Activated B cell treated with CpG ODN at 0.5 μM for 24 hours (primary cell): ENCODE measurements at regions not wholly inside any gene's neighbourhood (a gene's known extent, or its start where the extent isn't known, plus 50 kb on each side); places are given as distances from the start of the nearest gene placed in this dataset.

ENCODE experiments used
- ATAC-seq: fragments of 200-7000 bp; cut with Tn5 transposase; one replicate; pipeline ENCODE4 v1.10.0; 2021; ENCODE audit warnings: low read depth, mild to moderate bottlenecking, moderate library complexity
- CTCF ChIA-PET: fragments of 350-600 bp; sonication (Branson Sonifier 250); formaldehyde crosslinking; loops from one replicate; lab custom pipeline; 2021; ENCODE audit warnings: antibody characterized with exemption; lab: Charles Lee
- POLR2A ChIA-PET: fragments of 350-600 bp; sonication (Branson Sonifier 250); formaldehyde crosslinking; loops from one replicate; lab custom pipeline; 2021; ENCODE audit warnings: antibody characterized with exemption; lab: Charles Lee
- DNase-seq: peaks from one replicate; pipeline ENCODE4 v3.0.0; 2022
- H3K27ac Mint-ChIP-seq: one replicate; pipeline ENCODE4 v1.8.0; 2020; ENCODE audit warnings: mixed read lengths
- H3K27me3 Mint-ChIP-seq: one replicate; pipeline ENCODE4 v1.8.0; 2021; ENCODE audit warnings: mixed read lengths
- H3K36me3 Mint-ChIP-seq: one replicate; pipeline ENCODE4 v1.8.0; 2021; ENCODE audit warnings: low read depth, mixed read lengths
- H3K4me1 Mint-ChIP-seq: one replicate; pipeline ENCODE4 v1.8.0; 2021; ENCODE audit warnings: mixed read lengths
- H3K4me3 Mint-ChIP-seq: one replicate; pipeline ENCODE4 v1.8.0; 2020; ENCODE audit warnings: mild to moderate bottlenecking, mixed read lengths
- H3K9me3 Mint-ChIP-seq: one replicate; pipeline ENCODE4 v1.8.0; 2020; ENCODE audit warnings: mixed read lengths
- intact Hi-C: fragments of 100-400 bp; cut with micrococcal nuclease; formaldehyde crosslinking; loops from one replicate; pipeline ENCODE4 v1.15.1; 2024
- TF ChIP-seq, protein P1 (sequence below): fragments of 200-600 bp; IDR thresholded peaks from one replicate; pipeline ENCODE4 v1.8.0; 2022; ENCODE audit warnings: antibody characterized with exemption, mild to moderate bottlenecking

DNA sequence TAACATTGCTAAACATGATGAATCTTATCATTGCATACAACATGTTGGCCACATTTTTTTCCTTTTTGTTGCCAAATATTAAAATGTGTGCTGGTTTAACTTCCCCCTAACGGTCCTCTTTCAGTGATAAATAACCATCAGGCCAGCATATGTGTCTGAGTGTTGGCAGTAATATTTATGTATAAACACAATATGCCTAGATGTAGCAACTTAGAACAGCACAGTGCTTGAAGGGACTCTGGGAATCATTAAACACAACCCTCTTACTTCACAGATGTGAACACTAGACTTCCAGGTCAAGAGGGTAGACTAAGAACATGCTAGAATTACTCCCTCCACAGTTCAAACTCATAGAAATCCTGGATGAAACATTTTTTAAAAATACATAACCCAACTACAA is 581.8 kb downstream of the PLPP3 start:
- ATAC-seq (no peak), DNase-seq (no peak)
- H3K4me3 Mint-ChIP-seq = no peak overlapping the region
- H3K27ac Mint-ChIP-seq = no peak overlapping the region
- CTCF ChIA-PET = no interaction called here
- H3K36me3 Mint-ChIP-seq = no peaks in the 10 kb centered on the region
- POLR2A ChIA-PET = no interaction called here
- H3K27me3 Mint-ChIP-seq = no peaks in the 10 kb centered on the region
- intact Hi-C loops = no loop called here
- peaks cover 8% of the 10 kb centered on the region for H3K9me3 Mint-ChIP-seq
- H3K4me1 Mint-ChIP-seq = no peaks in the 10 kb centered on the region
- TF ChIP-seq, protein P1, sequence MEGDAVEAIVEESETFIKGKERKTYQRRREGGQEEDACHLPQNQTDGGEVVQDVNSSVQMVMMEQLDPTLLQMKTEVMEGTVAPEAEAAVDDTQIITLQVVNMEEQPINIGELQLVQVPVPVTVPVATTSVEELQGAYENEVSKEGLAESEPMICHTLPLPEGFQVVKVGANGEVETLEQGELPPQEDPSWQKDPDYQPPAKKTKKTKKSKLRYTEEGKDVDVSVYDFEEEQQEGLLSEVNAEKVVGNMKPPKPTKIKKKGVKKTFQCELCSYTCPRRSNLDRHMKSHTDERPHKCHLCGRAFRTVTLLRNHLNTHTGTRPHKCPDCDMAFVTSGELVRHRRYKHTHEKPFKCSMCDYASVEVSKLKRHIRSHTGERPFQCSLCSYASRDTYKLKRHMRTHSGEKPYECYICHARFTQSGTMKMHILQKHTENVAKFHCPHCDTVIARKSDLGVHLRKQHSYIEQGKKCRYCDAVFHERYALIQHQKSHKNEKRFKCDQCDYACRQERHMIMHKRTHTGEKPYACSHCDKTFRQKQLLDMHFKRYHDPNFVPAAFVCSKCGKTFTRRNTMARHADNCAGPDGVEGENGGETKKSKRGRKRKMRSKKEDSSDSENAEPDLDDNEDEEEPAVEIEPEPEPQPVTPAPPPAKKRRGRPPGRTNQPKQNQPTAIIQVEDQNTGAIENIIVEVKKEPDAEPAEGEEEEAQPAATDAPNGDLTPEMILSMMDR = no peak

DNA sequence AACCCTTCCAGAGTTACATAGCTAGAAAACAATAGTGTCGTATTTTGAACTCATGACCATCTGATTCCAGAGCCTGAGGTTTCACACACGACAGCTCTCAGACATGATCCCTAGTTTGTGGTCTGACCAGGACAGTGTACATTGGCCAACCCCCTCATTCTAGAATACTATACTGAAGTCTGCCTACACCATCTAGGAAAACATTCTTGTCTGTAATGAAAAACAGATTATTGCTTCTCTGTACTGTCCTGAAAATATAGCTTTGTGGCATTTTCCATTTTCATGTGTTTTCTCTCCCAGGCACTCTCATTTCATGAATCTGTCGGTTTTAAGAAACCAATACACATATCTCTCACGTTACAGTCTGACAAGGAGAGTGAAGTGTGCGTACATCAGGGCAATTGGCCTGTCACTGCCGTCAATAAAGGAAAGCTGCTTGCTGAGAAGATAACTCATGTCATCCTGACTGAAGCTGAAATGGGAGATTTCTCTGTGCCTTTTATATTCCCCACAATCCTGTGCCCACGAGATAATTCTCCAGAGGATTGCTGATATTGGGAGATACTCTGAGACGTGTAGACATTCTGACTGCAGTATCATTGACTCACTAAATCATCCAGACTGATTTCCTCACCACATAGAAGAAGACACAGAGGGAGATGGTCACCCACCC is 585.6 kb downstream of the PLPP3 start:
- no peak for ATAC-seq
- Mint-ChIP-seq H3K27ac (no peak overlapping the region), H3K27me3 (no peaks in the 10 kb centered on the region), H3K9me3 (peaks cover 6% of the 10 kb centered on the region), H3K4me3 (no peak overlapping the region), H3K36me3 (no peaks in the 10 kb centered on the region), H3K4me1 (no peaks in the 10 kb centered on the region)
- POLR2A ChIA-PET = no interaction called here
- TF ChIP-seq, protein P1 = no peak
- CTCF ChIA-PET = no interaction called here
- intact Hi-C loops = no loop called here
- no peak for DNase-seq

GRCh38 chr1:55990007-55990406 is 589.4 kb downstream of the PLPP3 start:
- Mint-ChIP-seq H3K36me3 (no peaks in the 10 kb centered on the region), H3K4me1 (no peaks in the 10 kb centered on the region), H3K27ac (no peak overlapping the region), H3K9me3 (peaks cover under 1% of the 10 kb centered on the region), H3K27me3 (no peaks in the 10 kb centered on the region), H3K4me3 (no peak overlapping the region)
- ChIA-PET POLR2A (no interaction called here), CTCF (no interaction called here)
- DNase-seq (no peak), ATAC-seq (no peak)
- TF ChIP-seq, protein P1 = no peak
- intact Hi-C loops = no loop called here

GRCh38 chr1:55988963-55989452 is 590.4 kb downstream of the PLPP3 start:
- Mint-ChIP-seq H3K4me1 (no peaks in the 10 kb centered on the region), H3K27ac (no peak overlapping the region), H3K36me3 (no peaks in the 10 kb centered on the region), H3K27me3 (no peaks in the 10 kb centered on the region), H3K9me3 (no peaks in the 10 kb centered on the region), H3K4me3 (no peak overlapping the region)
- intact Hi-C loops = no loop called here
- TF ChIP-seq, protein P1 = no peak
- ATAC-seq (no peak), DNase-seq (no peak)
- ChIA-PET CTCF (no interaction called here), POLR2A (no interaction called here)

GRCh38 chr1:55987491-55988249 is 591.7 kb downstream of the PLPP3 start:
- H3K4me1 Mint-ChIP-seq = no peaks in the 10 kb centered on the region
- ChIA-PET POLR2A (no interaction called here), CTCF (no interaction called here)
- H3K36me3 Mint-ChIP-seq = no peaks in the 10 kb centered on the region
- no peak overlapping the region for H3K27ac Mint-ChIP-seq
- TF ChIP-seq, protein P1 = no peak
- H3K4me3 Mint-ChIP-seq = no peak overlapping the region
- intact Hi-C loops = loop anchor here (1.0 kb wide), 1 partner anchor 8 kb away; no protein-coding TSS in a partner anchor
- no peaks in the 10 kb centered on the region for H3K27me3 Mint-ChIP-seq
- ATAC-seq (no peak), DNase-seq (no peak)
- no peaks in the 10 kb centered on the region for H3K9me3 Mint-ChIP-seq
